GM23338 (cell line): ENCODE measurements at regions not wholly inside any gene's neighbourhood (a gene's known extent, or its start where the extent isn't known, plus 50 kb on each side); places are given as distances from the start of the nearest gene placed in this dataset.
"Not testable (repeated sequence)": the region's sequence is repeated elsewhere in the genome, so short reads cannot be mapped to it uniquely, and the experiment has no call there.

Experiments
- CREB1 ChIP-seq: fragments of 250-450 bp; sonication (Bioruptor Pico); IDR thresholded peaks from 2 replicates; pipeline ENCODE4 v1.5.0; 2020; ENCODE audit warnings: low read depth, mild to moderate bottlenecking, moderate library complexity
- CTCF ChIP-seq, 2 experiments: fragments of 200-600 bp in 1 of 2; sonication (generic) in 1 of 2; conservative IDR thresholded peaks; 2 replicates each; pipeline versions ENCODE4 v1.5.1 to v1.6.1; 2016 to 2017; ENCODE audit warnings: antibody characterized with exemption in 2 of 2, low read depth in 2 of 2, mild to moderate bottlenecking in 2 of 2, moderate library complexity in 1 of 2
- ETS1 ChIP-seq: IDR thresholded peaks from 2 replicates; pipeline ENCODE4 v1.6.1; 2016; ENCODE audit warnings: antibody characterized with exemption
- EZH2 ChIP-seq: fragments of 200-600 bp; sonication (generic); IDR thresholded peaks from one replicate; pipeline ENCODE4 v1.8.0; 2017; ENCODE audit warnings: antibody characterized with exemption, mild to moderate bottlenecking, low read depth; ENCODE audit not compliant: unreplicated experiment
- EZH2phosphoT487 ChIP-seq: fragments of 200-600 bp; sonication (generic); IDR thresholded peaks from one replicate; pipeline ENCODE4 v1.8.1; 2018; ENCODE audit warnings: antibody characterized with exemption; ENCODE audit not compliant: unreplicated experiment
- JUNB ChIP-seq: IDR thresholded peaks from one replicate; pipeline ENCODE4 v1.6.1; 2016; ENCODE audit warnings: antibody characterized with exemption; ENCODE audit not compliant: unreplicated experiment
- NANOG ChIP-seq: IDR thresholded peaks from 2 replicates; pipeline ENCODE4 v1.6.1; 2016; ENCODE audit warnings: antibody characterized with exemption, borderline replicate concordance
- POLR2AphosphoS5 ChIP-seq: IDR thresholded peaks from 2 replicates; pipeline ENCODE4 v1.6.1; 2016; ENCODE audit warnings: antibody characterized with exemption, low read depth
- REST ChIP-seq: IDR thresholded peaks from one replicate; pipeline ENCODE4 v1.6.1; 2018; ENCODE audit warnings: antibody characterized with exemption; ENCODE audit not compliant: unreplicated experiment
- STAT1 ChIP-seq: IDR thresholded peaks from one replicate; pipeline ENCODE4 v1.6.1; 2016; ENCODE audit warnings: antibody characterized with exemption; ENCODE audit not compliant: unreplicated experiment
- ZNF114 ChIP-seq: fragments of 250-450 bp; sonication (Bioruptor Pico); IDR thresholded peaks from 2 replicates; pipeline ENCODE4 v1.5.0; 2020; ENCODE audit warnings: mild to moderate bottlenecking, moderate library complexity
- ZNF331 ChIP-seq: fragments of 250-450 bp; sonication (Bioruptor Pico); IDR thresholded peaks from 2 replicates; pipeline ENCODE4 v1.5.0; 2020; ENCODE audit warnings: low read depth, mild to moderate bottlenecking, moderate library complexity
- ZNF462 ChIP-seq: fragments of 250-450 bp; sonication (Bioruptor Pico); IDR thresholded peaks from 2 replicates; pipeline ENCODE4 v1.5.0; 2020; ENCODE audit warnings: mild to moderate bottlenecking, moderate library complexity

- not testable (repeated sequence) for TF ChIP-seq REST; POLR2AphosphoS5; CTCF (conservative IDR thresholded peaks at IDR 0.05; ENCODE audit: low read depth in 2 of 2); CREB1 (CRISPR knock-in tag); EZH2; ZNF331 (CRISPR knock-in tag); EZH2phosphoT487; JUNB; STAT1; ETS1; NANOG; ZNF114; ZNF462 (CRISPR knock-in tag)
Observed at GRCh38 chr4:87725287-87725686, 74.1 kb upstream of the IBSP start.
